ENCODE measurements at regions not wholly inside any gene's neighbourhood (a gene's known extent, or its start where the extent isn't known, plus 50 kb on each side); places are given as distances from the start of the nearest gene placed in this dataset.

GRCh38 chr13:104314321-104314720 lies 1248.1 kb upstream of the SLC10A2 start:
- TF ChIP-seq YY1 (IDR thresholded peaks at IDR 0.05; ENCODE audit: insufficient read depth, insufficient read length) (no peak), ZNF274 (IDR thresholded peaks at IDR 0.05; ENCODE audit: low read depth, low read length) (no peak), SUZ12 (IDR thresholded peaks at IDR 0.05; ENCODE audit: extremely low read depth, insufficient read depth, insufficient read length) (no peak)
